Lung (tissue), 11 donors: ENCODE measurements at regions not wholly inside any gene's neighbourhood (a gene's known extent, or its start where the extent isn't known, plus 50 kb on each side); places are given as distances from the start of the nearest gene placed in this dataset.

Source experiments
- ATAC-seq: fragments of 200-7000 bp; cut with Tn5 transposase; one replicate; pipeline ENCODE4 v1.9.1; 2020; ENCODE audit warnings: moderate number of reproducible peaks; ENCODE audit not compliant: insufficient read depth, low FRiP score
- DNase-seq, 3 donors: peaks; one replicate each; pipeline ENCODE4 v3.0.0-alpha.2; 2013 to 2017
- H3K27ac ChIP-seq, 2 donors: one replicate each; pipeline ENCODE4 v1.5.1; 2013; ENCODE audit warnings: mild to moderate bottlenecking in 2 of 2, moderate library complexity in 2 of 2, control low read depth in 1 of 2, inconsistent platforms in 1 of 2, low read depth in 1 of 2, low read length in 1 of 2
- H3K27me3 ChIP-seq, 3 donors: one replicate each; pipeline ENCODE4 v1.5.1; 2013; ENCODE audit warnings: low read length in 2 of 3; ENCODE audit not compliant: control insufficient read depth in 3 of 3, insufficient read depth in 3 of 3
- H3K36me3 ChIP-seq, 4 donors: one replicate each; pipeline ENCODE4 v1.5.1; 2013; ENCODE audit warnings: low read length in 4 of 4, mild to moderate bottlenecking in 1 of 4, moderate library complexity in 1 of 4; ENCODE audit not compliant: control insufficient read depth in 4 of 4, insufficient read depth in 4 of 4
- H3K4me1 ChIP-seq, 5 donors: one replicate each; pipeline ENCODE4 v1.5.1; 2013; ENCODE audit warnings: low read length in 5 of 5, mild to moderate bottlenecking in 2 of 5, moderate library complexity in 1 of 5; ENCODE audit not compliant: control insufficient read depth in 5 of 5, insufficient read depth in 5 of 5
- H3K4me3 ChIP-seq: one replicate; pipeline ENCODE4 v1.5.1; 2013; ENCODE audit warnings: mild to moderate bottlenecking, control low read depth, moderate library complexity
- H3K9ac ChIP-seq, 2 donors: one replicate each; pipeline ENCODE4 v1.5.1; 2013; ENCODE audit warnings: low read length in 2 of 2, control low read depth in 1 of 2; ENCODE audit not compliant: insufficient read depth in 1 of 2
- H3K9me3 ChIP-seq, 4 donors: one replicate each; pipeline ENCODE4 v1.5.1; 2013; ENCODE audit warnings: low read length in 3 of 4, mild to moderate bottlenecking in 1 of 4, moderate library complexity in 1 of 4; ENCODE audit not compliant: control insufficient read depth in 4 of 4, insufficient read depth in 3 of 4
- CTCF ChIP-seq: IDR thresholded peaks from 2 replicates; pipeline ENCODE4 v1.5.1; 2012; ENCODE audit warnings: mild to moderate bottlenecking; ENCODE audit errors: control extremely low read depth, extremely low read depth
- WGBS, 2 donors: extraction: QIAGEN DNeasy Blood & Tissue Kit; methylation state at CpG; one replicate each; pipeline ENCODE4 v1.1.7; 2013; 5-methylcytosine and 5-hydroxymethylcytosine counted together
- donor health status: control.
- donor health status: control.
- donor health status: Bipolar disorder and iron deficiency.
- donor health status: healthy.
- donor health status: DM: yes; HTN: yes; CAD: no.

DNA sequence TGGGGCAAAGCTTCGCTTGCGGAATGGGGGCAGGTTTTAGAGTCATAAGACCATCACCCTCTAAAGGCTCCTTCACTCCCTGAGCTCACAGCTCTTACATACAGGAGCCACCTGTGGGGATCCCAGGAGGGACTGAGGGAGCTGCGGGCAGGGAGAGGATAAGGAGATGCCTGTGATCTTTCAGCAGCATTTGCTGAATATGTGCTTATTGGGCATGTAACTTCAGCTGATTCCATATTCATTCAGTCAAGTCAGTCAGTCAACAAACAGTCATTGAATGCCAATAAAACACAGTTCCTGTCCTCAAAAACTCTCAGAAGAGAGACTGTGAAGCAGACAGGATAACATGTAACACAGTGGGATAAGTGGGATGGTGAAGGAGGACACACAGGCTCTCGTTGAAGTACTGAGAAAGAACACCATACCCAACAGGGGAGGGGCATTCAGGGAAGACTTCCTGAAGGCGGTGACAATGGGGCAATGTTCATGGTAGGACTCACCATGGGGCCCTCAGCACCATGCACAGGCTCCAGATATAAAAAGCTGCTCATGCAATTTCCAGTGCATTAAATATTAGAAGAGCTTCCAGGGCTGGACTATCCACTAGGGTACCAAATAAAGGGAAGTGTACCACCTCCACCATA is 240.9 kb downstream of the UACA start:
- H3K27ac ChIP-seq = no peak overlapping the region
- peaks cover 0 to 11% (median 0%) of the 10 kb centered on the region in 5 donors for H3K4me1 ChIP-seq
- ATAC-seq (no peak), DNase-seq (no peak)
- H3K9me3 ChIP-seq = peaks cover 0 to 2% (median 0%) of the 10 kb centered on the region in 4 donors
- TF ChIP-seq CTCF = no peak
- H3K4me3 ChIP-seq = no peak overlapping the region
- WGBS, 2 donors = 89 to 95% methylated on average over 5 of the region's 5 CpGs
- no peak overlapping the region for H3K9ac ChIP-seq
- no peaks in the 10 kb centered on the region for H3K27me3 ChIP-seq
- no peaks in the 10 kb centered on the region for H3K36me3 ChIP-seq

DNA sequence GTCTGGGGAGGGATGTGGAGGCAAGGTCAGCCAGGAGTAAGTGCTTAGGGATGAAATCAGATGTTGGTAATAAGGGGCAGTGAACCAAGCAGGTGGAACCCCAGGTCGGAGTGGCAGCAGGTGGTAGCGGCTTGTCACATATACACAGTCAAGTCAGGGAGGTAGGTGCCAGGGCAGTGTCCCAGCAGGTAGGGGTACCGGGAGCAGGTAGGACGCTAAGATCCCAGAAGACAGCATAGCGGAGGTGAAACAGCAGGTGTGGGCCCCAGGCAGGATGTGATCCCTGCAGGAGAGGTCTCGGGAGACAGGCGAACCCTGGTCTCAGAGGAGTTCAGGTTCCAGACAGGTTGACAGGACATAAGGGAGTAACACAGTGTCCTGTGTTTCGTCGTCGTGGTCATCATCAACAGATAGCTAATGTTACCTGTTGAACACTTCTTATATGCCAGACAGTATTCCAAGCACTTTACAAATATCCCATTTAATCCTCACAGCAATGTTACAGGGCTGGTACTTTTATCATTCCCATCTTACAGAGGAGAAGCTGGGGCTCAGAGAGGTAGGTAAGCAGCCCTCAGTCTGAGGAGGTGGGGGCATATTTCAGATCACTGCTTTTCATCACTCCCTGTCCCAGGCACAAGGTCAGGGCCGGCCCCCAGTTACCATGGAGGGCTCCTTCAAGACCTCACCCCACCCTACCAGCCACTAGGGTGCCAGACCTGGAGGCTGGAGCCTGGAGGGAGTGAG is 241.6 kb downstream of the UACA start:
- Histone ChIP-seq H3K27me3 (no peaks in the 10 kb centered on the region), H3K4me1 (peaks cover 0 to 11% (median 0%) of the 10 kb centered on the region in 5 donors), H3K36me3 (no peaks in the 10 kb centered on the region), H3K9ac (no peak overlapping the region), H3K9me3 (peaks cover 0 to 2% (median 0%) of the 10 kb centered on the region in 4 donors), H3K4me3 (no peak overlapping the region), H3K27ac (no peak overlapping the region)
- peak in 1 of 3 donors; percentile 2 for DNase-seq
- TF ChIP-seq CTCF = no peak
- WGBS, 2 donors = 97 to 98% methylated on average over 11 of the region's 11 CpGs
- no peak for ATAC-seq

GRCh38 chr15:70519616-70520015 is 243.7 kb downstream of the UACA start:
- peaks cover 0 to 2% (median 0%) of the 10 kb centered on the region in 4 donors for H3K9me3 ChIP-seq
- H3K9ac ChIP-seq = no peak overlapping the region
- no peak for TF ChIP-seq CTCF
- H3K27me3 ChIP-seq = no peaks in the 10 kb centered on the region
- ATAC-seq (no peak), DNase-seq (no peak)
- H3K36me3 ChIP-seq = no peaks in the 10 kb centered on the region
- no peak overlapping the region for H3K4me3 ChIP-seq
- H3K27ac ChIP-seq = no peak overlapping the region
- WGBS, 2 donors = 75 to 85% methylated on average over 3 of the region's 3 CpGs
- H3K4me1 ChIP-seq = peaks cover 0 to 4% (median 0%) of the 10 kb centered on the region in 5 donors
